ENCODE measurements at regions not wholly inside any gene's neighbourhood (a gene's known extent, or its start where the extent isn't known, plus 50 kb on each side); places are given as distances from the start of the nearest gene placed in this dataset.

DNA sequence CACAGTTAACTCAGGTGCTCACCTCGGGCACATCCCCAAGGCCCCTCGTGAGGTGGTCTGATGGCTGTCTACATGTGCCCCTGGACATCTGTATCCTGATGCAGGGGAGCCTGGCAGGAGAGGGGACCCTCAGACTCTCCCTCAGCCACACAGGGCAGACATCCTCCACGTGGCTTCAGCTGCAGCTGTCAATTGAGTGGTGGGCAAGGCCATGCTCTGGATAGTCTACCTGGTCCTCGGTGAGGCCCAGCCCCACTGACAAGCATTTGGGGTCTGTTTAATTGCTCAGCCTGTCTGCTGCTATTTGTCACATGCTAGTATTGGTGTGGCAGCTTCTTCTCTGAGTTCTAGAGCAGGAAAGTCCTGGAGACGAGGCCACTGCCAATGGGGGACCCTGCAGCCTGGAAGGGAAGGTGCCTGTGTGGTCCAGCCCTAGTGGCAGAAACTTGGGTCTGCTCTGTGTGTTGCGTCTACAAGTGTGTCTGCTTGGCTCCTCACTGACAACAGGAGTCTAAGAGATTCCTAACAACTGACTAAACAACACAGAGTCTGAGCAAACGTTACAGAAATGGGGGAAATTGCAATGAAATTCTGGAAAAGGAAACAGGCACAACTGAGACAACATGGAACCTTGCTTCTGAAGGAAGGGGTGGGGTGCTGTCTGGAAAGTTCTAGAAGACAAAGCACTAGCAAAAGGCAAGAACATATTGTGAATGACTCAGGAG lies 59.3 kb upstream of the IGFBP3 start:
- H3K4me1 ChIP-seq: no peaks in the 10 kb centered on the region
- intact Hi-C loops (cut with DNase I; ENCODE audit: low total_unique reads) (no loop called here), in situ Hi-C loops (cut with MboI; ENCODE audit: low sequenced_read_pairs in 4 of 4) (no loop called here)
- TF ChIP-seq, protein P1, sequence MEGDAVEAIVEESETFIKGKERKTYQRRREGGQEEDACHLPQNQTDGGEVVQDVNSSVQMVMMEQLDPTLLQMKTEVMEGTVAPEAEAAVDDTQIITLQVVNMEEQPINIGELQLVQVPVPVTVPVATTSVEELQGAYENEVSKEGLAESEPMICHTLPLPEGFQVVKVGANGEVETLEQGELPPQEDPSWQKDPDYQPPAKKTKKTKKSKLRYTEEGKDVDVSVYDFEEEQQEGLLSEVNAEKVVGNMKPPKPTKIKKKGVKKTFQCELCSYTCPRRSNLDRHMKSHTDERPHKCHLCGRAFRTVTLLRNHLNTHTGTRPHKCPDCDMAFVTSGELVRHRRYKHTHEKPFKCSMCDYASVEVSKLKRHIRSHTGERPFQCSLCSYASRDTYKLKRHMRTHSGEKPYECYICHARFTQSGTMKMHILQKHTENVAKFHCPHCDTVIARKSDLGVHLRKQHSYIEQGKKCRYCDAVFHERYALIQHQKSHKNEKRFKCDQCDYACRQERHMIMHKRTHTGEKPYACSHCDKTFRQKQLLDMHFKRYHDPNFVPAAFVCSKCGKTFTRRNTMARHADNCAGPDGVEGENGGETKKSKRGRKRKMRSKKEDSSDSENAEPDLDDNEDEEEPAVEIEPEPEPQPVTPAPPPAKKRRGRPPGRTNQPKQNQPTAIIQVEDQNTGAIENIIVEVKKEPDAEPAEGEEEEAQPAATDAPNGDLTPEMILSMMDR (IDR thresholded peaks at IDR 0.05 in 4 of 5, conservative IDR thresholded peaks at IDR 0.05 in 1 of 5): no peak
- TF ChIP-seq POLR2A (IDR thresholded peaks at IDR 0.05): no peak
- no peak overlapping the region for H3K27ac ChIP-seq
- DNase-seq: no peak
- no peak overlapping the region for H3K4me3 ChIP-seq
- no peaks in the 10 kb centered on the region for H3K27me3 ChIP-seq
- ATAC-seq: no peak
- H3K36me3 ChIP-seq: no peaks in the 10 kb centered on the region
- no peaks in the 10 kb centered on the region for H3K9me3 ChIP-seq

DNA sequence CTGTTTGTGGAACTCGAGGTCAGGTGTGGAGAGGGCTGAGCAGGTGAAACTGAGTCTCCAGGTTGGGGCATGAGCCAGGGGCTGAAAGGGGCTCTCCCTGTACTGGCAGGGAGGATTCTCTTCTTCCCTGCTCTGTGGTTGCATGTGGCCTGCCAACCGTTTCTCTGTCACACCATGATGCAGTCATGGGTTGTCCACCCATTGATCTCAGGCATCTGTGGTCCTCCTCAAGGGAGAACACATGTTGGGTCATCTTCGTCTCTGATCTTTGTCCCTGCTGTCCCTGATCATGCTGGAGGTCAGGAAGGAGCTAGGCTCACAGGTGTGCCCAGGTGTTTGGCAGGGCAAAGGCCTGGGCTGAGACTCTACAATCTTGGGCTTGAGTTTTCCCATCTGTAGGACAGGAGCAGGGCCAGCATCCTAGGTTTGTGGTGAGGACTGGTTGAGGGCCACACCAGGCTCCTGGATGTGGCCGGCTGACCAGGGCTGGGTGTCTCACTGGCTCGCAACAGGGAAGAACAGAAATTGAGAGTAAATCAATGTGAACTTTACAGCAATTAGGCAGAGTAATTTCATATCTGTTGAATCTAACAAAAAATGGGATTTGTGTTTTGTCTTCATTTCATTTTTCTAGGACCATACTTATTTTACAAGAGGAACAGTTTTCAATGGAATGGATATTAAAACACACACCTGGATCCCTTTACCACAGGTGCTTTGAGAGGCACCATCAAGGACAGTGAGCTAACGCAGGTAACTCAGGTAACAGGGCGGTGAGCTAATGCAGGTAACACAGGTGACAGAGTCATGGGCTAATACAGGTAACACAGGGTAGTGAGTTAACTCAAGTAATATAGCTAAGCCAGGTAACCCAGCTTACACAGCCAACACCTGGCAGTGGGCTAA lies 58.5 kb upstream of the IGFBP3 start:
- Histone ChIP-seq H3K27ac (no peak overlapping the region), H3K27me3 (no peaks in the 10 kb centered on the region), H3K36me3 (no peaks in the 10 kb centered on the region), H3K4me3 (no peak overlapping the region), H3K9me3 (no peaks in the 10 kb centered on the region), H3K4me1 (no peaks in the 10 kb centered on the region)
- DNase-seq (no peak), ATAC-seq (no peak)
- TF ChIP-seq, protein P1 (IDR thresholded peaks at IDR 0.05 in 4 of 5, conservative IDR thresholded peaks at IDR 0.05 in 1 of 5): no peak
- TF ChIP-seq POLR2A (IDR thresholded peaks at IDR 0.05): no peak
- intact Hi-C loops (cut with DNase I; ENCODE audit: low total_unique reads) (no loop called here), in situ Hi-C loops (cut with MboI; ENCODE audit: low sequenced_read_pairs in 4 of 4) (no loop called here)

DNA sequence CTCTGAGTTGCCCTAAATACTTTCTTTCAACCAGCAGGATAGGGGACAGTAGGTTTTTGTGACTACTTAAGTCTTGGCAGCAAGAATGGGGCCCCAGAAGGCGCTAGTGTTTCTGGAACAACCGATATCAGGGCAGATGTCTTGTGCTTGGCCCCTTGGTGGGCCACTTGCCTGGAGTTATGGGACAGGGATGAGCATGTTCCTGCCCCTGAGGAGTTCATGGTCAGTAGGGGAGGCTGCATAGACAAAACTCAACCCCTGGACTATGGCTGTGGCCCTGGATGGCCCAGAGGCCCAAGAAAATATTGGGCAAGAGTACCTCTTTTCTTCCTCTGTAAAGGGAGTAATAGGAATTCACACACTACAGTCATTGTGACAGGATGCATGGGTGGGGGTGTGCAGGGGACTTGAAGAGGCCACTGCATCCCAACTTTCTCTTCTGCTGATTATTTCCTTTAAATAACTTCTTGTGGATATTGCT lies 57.7 kb upstream of the IGFBP3 start:
- no peaks in the 10 kb centered on the region for H3K4me1 ChIP-seq
- no peaks in the 10 kb centered on the region for H3K27me3 ChIP-seq
- DNase-seq: no peak
- no peak overlapping the region for H3K4me3 ChIP-seq
- no peak overlapping the region for H3K27ac ChIP-seq
- no peaks in the 10 kb centered on the region for H3K9me3 ChIP-seq
- H3K36me3 ChIP-seq: no peaks in the 10 kb centered on the region
- in situ Hi-C loops (cut with MboI; ENCODE audit: low sequenced_read_pairs in 4 of 4): no loop called here
- ATAC-seq: no peak
- intact Hi-C loops (cut with DNase I; ENCODE audit: low total_unique reads): no loop called here
- TF ChIP-seq, protein P1 (IDR thresholded peaks at IDR 0.05 in 4 of 5, conservative IDR thresholded peaks at IDR 0.05 in 1 of 5): no peak
- no peak for TF ChIP-seq POLR2A (IDR thresholded peaks at IDR 0.05)

DNA sequence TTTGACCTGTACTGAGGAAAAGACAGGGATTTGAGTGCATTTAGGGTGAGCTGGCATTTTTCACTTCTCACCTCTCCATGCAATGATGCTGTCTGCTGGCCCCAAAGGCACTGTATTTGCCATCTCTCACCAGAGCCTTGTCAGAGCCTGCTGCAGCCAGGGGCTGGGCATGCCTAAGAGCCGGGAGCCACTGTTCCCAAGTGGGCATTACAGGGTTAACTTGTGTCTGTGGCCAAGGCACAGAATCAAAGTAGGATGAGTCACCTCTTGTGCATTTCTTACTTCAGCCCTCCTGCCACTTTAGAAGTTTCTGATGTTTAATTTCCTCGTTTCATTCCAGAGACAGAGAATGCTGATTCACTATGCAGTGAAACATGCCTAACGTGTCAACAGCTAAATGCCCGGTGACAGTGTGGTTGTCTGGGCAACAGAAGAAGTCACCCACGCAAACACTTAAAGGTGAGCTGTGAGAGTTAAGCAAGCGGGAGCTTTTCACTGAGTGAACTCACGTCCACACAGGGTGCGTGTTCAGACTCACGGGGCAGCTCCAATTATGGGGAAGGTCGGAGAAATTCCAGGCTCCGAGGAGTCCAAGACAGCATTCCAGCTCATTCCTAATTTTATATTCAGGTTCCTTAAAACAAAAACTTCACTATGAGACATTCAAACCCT lies 57.1 kb upstream of the IGFBP3 start:
- TF ChIP-seq, protein P1 (IDR thresholded peaks at IDR 0.05 in 4 of 5, conservative IDR thresholded peaks at IDR 0.05 in 1 of 5): no peak
- TF ChIP-seq POLR2A (IDR thresholded peaks at IDR 0.05): no peak
- Histone ChIP-seq H3K27ac (no peak overlapping the region), H3K27me3 (no peaks in the 10 kb centered on the region), H3K4me1 (no peaks in the 10 kb centered on the region), H3K9me3 (no peaks in the 10 kb centered on the region), H3K36me3 (no peaks in the 10 kb centered on the region), H3K4me3 (no peak overlapping the region)
- DNase-seq: no peak
- intact Hi-C loops (cut with DNase I; ENCODE audit: low total_unique reads) (no loop called here), in situ Hi-C loops (cut with MboI; ENCODE audit: low sequenced_read_pairs in 4 of 4) (no loop called here)
- ATAC-seq: no peak
